Progenitor cell of endocrine pancreas (in vitro differentiated cells): ENCODE measurements at regions not wholly inside any gene's neighbourhood (a gene's known extent, or its start where the extent isn't known, plus 50 kb on each side); places are given as distances from the start of the nearest gene placed in this dataset.

ENCODE experiments used
- DNase-seq: peaks from one replicate; pipeline ENCODE4 v3.0.0; 2021; ENCODE audit warnings: low spot score; ENCODE audit not compliant: unreplicated experiment
- H3K27ac Mint-ChIP-seq: 2 replicates; pipeline ENCODE4 v1.8.0; 2021; ENCODE audit warnings: mild to moderate bottlenecking, moderate library complexity, mixed read lengths
- H3K27me3 Mint-ChIP-seq: 2 replicates; pipeline ENCODE4 v1.8.0; 2021; ENCODE audit warnings: mixed read lengths
- H3K36me3 Mint-ChIP-seq: 2 replicates; pipeline ENCODE4 v1.8.0; 2022; ENCODE audit warnings: mixed read lengths; ENCODE audit not compliant: insufficient read depth
- H3K4me1 Mint-ChIP-seq: 2 replicates; pipeline ENCODE4 v1.8.0; 2021; ENCODE audit warnings: low read depth, mixed read lengths
- H3K4me3 Mint-ChIP-seq: 2 replicates; pipeline ENCODE4 v1.8.0; 2021; ENCODE audit warnings: low read depth, mild to moderate bottlenecking, moderate library complexity, mixed read lengths
- H3K9me3 Mint-ChIP-seq: 2 replicates; pipeline ENCODE4 v1.8.0; 2021; ENCODE audit warnings: low read depth, mixed read lengths
- CTCF ChIP-seq: fragments of 200-600 bp; sonication (generic); IDR thresholded peaks from one replicate; pipeline ENCODE4 v1.5.0; 2021; ENCODE audit warnings: antibody characterized with exemption, mild to moderate bottlenecking; ENCODE audit not compliant: unreplicated experiment

- Mint-ChIP-seq H3K27me3 (no peaks in the 10 kb centered on the region), H3K36me3 (no peaks in the 10 kb centered on the region), H3K4me3 (no peak overlapping the region), H3K4me1 (peaks cover 8% of the 10 kb centered on the region), H3K9me3 (peaks cover 9% of the 10 kb centered on the region), H3K27ac (no peak overlapping the region)
- no peak for DNase-seq
- TF ChIP-seq CTCF = no peak
Observed at GRCh38 chr4:187378441-187378840, 617.1 kb upstream of the ZFP42 start.

- peaks cover 8% of the 10 kb centered on the region for H3K4me1 Mint-ChIP-seq
- no peak for DNase-seq
- H3K4me3 Mint-ChIP-seq = no peak overlapping the region
- no peaks in the 10 kb centered on the region for H3K36me3 Mint-ChIP-seq
- H3K27ac Mint-ChIP-seq = no peak overlapping the region
- TF ChIP-seq CTCF = peak; percentile 42
- H3K9me3 Mint-ChIP-seq = peaks cover 10% of the 10 kb centered on the region
- H3K27me3 Mint-ChIP-seq = no peaks in the 10 kb centered on the region
Observed at GRCh38 chr4:187380181-187380581, 615.4 kb upstream of the ZFP42 start.

DNA sequence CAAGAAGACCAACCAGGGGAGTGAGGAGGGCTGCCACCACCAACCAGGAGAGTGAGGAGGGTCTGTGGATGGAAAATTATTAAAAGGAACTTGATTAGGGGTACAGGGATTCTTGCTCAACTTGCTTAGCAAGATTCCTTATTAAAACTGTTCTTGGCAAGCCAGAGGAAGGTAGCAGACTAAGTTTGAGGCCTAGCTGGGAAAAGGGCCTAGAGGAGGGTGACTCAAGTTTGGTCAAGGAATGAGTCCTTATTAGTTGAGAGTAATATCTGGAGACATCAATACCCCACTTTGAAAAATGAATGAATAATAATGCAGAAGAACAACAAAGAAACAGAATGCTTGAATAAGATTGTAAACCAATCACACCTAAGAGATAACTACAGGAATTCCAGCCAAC lies 612.4 kb upstream of the ZFP42 start:
- H3K4me3 Mint-ChIP-seq = no peak overlapping the region
- DNase-seq = no peak
- no peaks in the 10 kb centered on the region for H3K36me3 Mint-ChIP-seq
- H3K27ac Mint-ChIP-seq = no peak overlapping the region
- H3K27me3 Mint-ChIP-seq = no peaks in the 10 kb centered on the region
- H3K9me3 Mint-ChIP-seq = peaks cover 16% of the 10 kb centered on the region
- TF ChIP-seq CTCF = no peak
- peaks cover 9% of the 10 kb centered on the region for H3K4me1 Mint-ChIP-seq

- no peak for DNase-seq
- Mint-ChIP-seq H3K27me3 (no peaks in the 10 kb centered on the region), H3K27ac (no peak overlapping the region), H3K9me3 (peaks cover 14% of the 10 kb centered on the region), H3K36me3 (no peaks in the 10 kb centered on the region), H3K4me1 (peaks cover 9% of the 10 kb centered on the region), H3K4me3 (no peak overlapping the region)
- no peak for TF ChIP-seq CTCF
Observed at GRCh38 chr4:187387739-187388138, 607.8 kb upstream of the ZFP42 start.

DNA sequence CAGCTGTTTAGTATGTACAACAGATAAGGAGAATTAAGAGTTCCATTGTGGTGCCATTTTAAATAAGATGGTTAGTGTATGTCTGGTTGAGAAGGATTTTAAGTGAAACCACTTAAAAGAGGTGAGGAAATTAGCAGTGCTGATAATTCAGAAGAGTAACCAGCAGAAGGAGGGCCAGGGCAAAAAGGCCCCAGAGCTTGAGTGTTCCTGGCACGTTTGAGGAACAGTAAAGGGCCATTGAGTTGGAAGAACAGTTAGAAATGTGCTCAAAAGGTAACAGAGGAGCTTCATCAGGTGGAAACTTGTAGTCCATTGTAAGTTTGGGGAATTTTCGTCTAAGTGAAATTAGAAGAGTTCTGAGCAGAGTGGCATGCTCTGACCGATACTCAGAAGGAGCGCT lies 606.2 kb upstream of the ZFP42 start:
- H3K4me3 Mint-ChIP-seq = no peak overlapping the region
- no peak overlapping the region for H3K27ac Mint-ChIP-seq
- TF ChIP-seq CTCF = no peak
- H3K9me3 Mint-ChIP-seq = peaks cover 7% of the 10 kb centered on the region
- H3K36me3 Mint-ChIP-seq = no peaks in the 10 kb centered on the region
- H3K4me1 Mint-ChIP-seq = peaks cover 4% of the 10 kb centered on the region
- no peaks in the 10 kb centered on the region for H3K27me3 Mint-ChIP-seq
- DNase-seq = no peak
